ENCODE measurements at regions not wholly inside any gene's neighbourhood (a gene's known extent, or its start where the extent isn't known, plus 50 kb on each side); places are given as distances from the start of the nearest gene placed in this dataset.
A peak's percentile ranks its signal among the peaks of the same experiment; 100 is the strongest.

DNA sequence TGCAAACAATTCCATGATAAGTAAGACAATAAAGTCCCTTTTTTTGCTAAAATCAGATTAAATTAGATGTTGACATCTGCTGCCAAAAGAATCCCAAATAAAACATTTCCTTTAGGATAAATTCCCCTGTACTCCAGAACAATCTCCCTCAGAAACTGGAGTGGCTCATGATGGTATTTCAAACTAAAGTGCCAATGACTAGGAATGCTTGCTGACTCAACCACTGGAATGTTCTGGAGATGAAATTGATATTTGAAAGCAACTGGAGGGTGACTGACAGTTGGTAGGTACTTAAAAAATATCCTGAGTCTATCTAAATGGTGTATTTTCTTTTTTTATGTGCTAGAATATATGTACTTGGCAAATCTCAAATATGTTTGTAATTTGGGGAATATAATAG lies 350.1 kb upstream of the TSHZ2 start:
- no peaks in the 10 kb centered on the region for H3K79me2 ChIP-seq (ENCODE audit: low read length)
- H2AFZ ChIP-seq (ENCODE audit: low read depth, low read length), result no peak overlapping the region
- peaks cover 26% of the 10 kb centered on the region; the same call in 1 of the 2 replicates for H3K27me3 ChIP-seq (ENCODE audit: low read depth, low read length)
- no peaks in the 10 kb centered on the region for H4K20me1 ChIP-seq (ENCODE audit: insufficient read depth, low read length)
- H3K4me1 ChIP-seq (ENCODE audit: low read length), result peaks cover 12% of the 10 kb centered on the region
- H3K9me3 ChIP-seq (ENCODE audit: insufficient read depth, low read length), result no peaks in the 10 kb centered on the region
- no peaks in the 10 kb centered on the region for H3K36me3 ChIP-seq (replicated peaks; ENCODE audit: low read depth, low read length)
- no peak overlapping the region for H3K4me2 ChIP-seq (ENCODE audit: low read length)
- TF ChIP-seq, protein P1, sequence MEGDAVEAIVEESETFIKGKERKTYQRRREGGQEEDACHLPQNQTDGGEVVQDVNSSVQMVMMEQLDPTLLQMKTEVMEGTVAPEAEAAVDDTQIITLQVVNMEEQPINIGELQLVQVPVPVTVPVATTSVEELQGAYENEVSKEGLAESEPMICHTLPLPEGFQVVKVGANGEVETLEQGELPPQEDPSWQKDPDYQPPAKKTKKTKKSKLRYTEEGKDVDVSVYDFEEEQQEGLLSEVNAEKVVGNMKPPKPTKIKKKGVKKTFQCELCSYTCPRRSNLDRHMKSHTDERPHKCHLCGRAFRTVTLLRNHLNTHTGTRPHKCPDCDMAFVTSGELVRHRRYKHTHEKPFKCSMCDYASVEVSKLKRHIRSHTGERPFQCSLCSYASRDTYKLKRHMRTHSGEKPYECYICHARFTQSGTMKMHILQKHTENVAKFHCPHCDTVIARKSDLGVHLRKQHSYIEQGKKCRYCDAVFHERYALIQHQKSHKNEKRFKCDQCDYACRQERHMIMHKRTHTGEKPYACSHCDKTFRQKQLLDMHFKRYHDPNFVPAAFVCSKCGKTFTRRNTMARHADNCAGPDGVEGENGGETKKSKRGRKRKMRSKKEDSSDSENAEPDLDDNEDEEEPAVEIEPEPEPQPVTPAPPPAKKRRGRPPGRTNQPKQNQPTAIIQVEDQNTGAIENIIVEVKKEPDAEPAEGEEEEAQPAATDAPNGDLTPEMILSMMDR (IDR thresholded peaks at IDR 0.05; ENCODE audit: low read depth, low read length), result no peak
- no peak for TF ChIP-seq EZH2phosphoT487 (IDR thresholded peaks at IDR 0.05; ENCODE audit: low read depth)
- H3K9ac ChIP-seq (ENCODE audit: low read length), result no peak overlapping the region
- no peak overlapping the region for H3K4me3 ChIP-seq (ENCODE audit: low read length)
- H3K27ac ChIP-seq (ENCODE audit: low read length), result no peak overlapping the region

DNA sequence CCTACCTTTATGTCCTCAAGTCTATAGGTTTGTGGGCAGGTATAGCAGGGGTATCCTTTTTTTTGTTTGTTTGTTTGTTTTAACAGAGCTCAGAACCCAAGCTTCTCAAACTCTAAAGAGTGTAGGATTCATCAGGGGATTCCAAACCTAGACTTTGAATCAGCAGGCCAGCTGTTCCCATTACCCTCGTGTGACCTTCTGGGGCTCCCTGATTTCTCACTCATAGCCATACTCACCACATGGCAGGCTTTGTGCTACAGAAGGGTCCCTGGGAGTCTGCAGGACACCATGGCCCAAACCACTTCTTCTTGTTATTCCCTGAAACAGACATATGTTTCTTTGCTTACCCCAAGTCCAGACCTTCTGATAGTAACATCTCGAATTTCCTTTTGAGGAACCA lies 350.8 kb upstream of the TSHZ2 start:
- Histone ChIP-seq H4K20me1 (ENCODE audit: insufficient read depth, low read length) (no peaks in the 10 kb centered on the region), H3K4me2 (ENCODE audit: low read length) (no peak overlapping the region), H2AFZ (ENCODE audit: low read depth, low read length) (no peak overlapping the region), H3K36me3 (replicated peaks; ENCODE audit: low read depth, low read length) (no peaks in the 10 kb centered on the region), H3K4me1 (ENCODE audit: low read length) (peaks cover 12% of the 10 kb centered on the region), H3K27me3 (ENCODE audit: low read depth, low read length) (peaks cover 26% of the 10 kb centered on the region; the same call in 1 of the 2 replicates), H3K9ac (ENCODE audit: low read length) (no peak overlapping the region), H3K9me3 (ENCODE audit: insufficient read depth, low read length) (no peaks in the 10 kb centered on the region), H3K27ac (ENCODE audit: low read length) (no peak overlapping the region), H3K4me3 (ENCODE audit: low read length) (no peak overlapping the region), H3K79me2 (ENCODE audit: low read length) (no peaks in the 10 kb centered on the region)
- TF ChIP-seq EZH2phosphoT487 (IDR thresholded peaks at IDR 0.05; ENCODE audit: low read depth), result no peak
- TF ChIP-seq, protein P1 (IDR thresholded peaks at IDR 0.05; ENCODE audit: low read depth, low read length), result no peak

DNA sequence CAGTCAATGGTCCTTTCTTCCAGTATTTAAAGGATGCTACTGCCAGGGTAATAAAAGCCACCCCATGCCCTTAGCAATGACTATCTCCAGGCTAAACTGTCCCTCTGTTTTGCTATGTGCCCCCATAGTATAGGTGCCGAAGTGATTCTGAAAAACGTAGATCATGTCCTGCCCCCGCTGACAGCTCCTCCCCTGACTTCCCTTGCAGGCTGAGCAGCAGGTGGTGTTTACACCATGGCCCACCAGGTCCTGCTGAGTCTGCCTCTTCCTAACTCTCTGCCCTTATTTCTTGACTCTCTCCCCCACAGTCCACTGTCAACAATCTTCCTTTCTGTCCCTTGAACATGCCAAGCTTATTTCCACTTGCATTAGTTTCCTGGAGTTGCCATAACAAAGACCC lies 352.5 kb upstream of the TSHZ2 start:
- Histone ChIP-seq H3K9me3 (ENCODE audit: insufficient read depth, low read length) (no peaks in the 10 kb centered on the region), H3K27me3 (ENCODE audit: low read depth, low read length) (peaks cover 41% of the 10 kb centered on the region; the same call in 1 of the 2 replicates), H3K4me1 (ENCODE audit: low read length) (peaks cover 12% of the 10 kb centered on the region), H3K36me3 (replicated peaks; ENCODE audit: low read depth, low read length) (no peaks in the 10 kb centered on the region), H3K27ac (ENCODE audit: low read length) (no peak overlapping the region), H3K4me2 (ENCODE audit: low read length) (peak overlapping the region; percentile 66), H3K9ac (ENCODE audit: low read length) (no peak overlapping the region), H2AFZ (ENCODE audit: low read depth, low read length) (no peak overlapping the region), H3K79me2 (ENCODE audit: low read length) (no peaks in the 10 kb centered on the region), H4K20me1 (ENCODE audit: insufficient read depth, low read length) (no peaks in the 10 kb centered on the region), H3K4me3 (ENCODE audit: low read length) (peak overlapping the region; percentile 52)
- TF ChIP-seq, protein P1 (IDR thresholded peaks at IDR 0.05; ENCODE audit: low read depth, low read length), result no peak
- no peak for TF ChIP-seq EZH2phosphoT487 (IDR thresholded peaks at IDR 0.05; ENCODE audit: low read depth)

DNA sequence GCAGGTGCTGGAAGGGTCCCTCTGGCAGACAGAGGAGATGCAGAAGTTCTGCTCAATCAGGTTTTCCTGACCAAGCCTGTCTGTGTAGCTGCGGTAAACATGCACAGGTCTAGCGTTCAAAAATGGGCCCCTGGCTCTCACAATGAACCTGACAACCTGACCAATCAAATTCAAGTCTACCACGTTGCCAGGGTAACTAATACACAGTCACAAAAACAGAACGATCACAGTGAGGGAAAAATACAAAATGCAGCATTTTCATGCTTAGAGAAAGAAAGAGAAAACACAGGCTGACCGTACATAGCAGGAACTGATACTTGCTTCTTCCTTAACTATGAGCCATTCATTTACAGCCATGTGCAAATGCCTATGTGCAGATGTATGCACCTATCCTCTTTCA lies 353.1 kb upstream of the TSHZ2 start:
- Histone ChIP-seq H2AFZ (ENCODE audit: low read depth, low read length) (0 out of 2 replicates have a peak overlapping the region, but pooled peaks have one; percentile 20), H3K27ac (ENCODE audit: low read length) (no peak overlapping the region), H3K27me3 (ENCODE audit: low read depth, low read length) (peaks cover 43% of the 10 kb centered on the region; the same call in 1 of the 2 replicates)

More for the DNA sequence above, 353.1 kb upstream of the TSHZ2 start:
- peaks cover 12% of the 10 kb centered on the region for H3K4me1 ChIP-seq (ENCODE audit: low read length)
- no peaks in the 10 kb centered on the region for H3K9me3 ChIP-seq (ENCODE audit: insufficient read depth, low read length)
- H3K4me3 ChIP-seq (ENCODE audit: low read length), result peak overlapping the region; percentile 52
- H3K4me2 ChIP-seq (ENCODE audit: low read length), result peak overlapping the region; percentile 66
- H3K9ac ChIP-seq (ENCODE audit: low read length), result no peak overlapping the region
- no peaks in the 10 kb centered on the region for H3K79me2 ChIP-seq (ENCODE audit: low read length)
- no peaks in the 10 kb centered on the region for H3K36me3 ChIP-seq (replicated peaks; ENCODE audit: low read depth, low read length)
- TF ChIP-seq, protein P1 (IDR thresholded peaks at IDR 0.05; ENCODE audit: low read depth, low read length), result no peak
- no peak for TF ChIP-seq EZH2phosphoT487 (IDR thresholded peaks at IDR 0.05; ENCODE audit: low read depth)
- H4K20me1 ChIP-seq (ENCODE audit: insufficient read depth, low read length), result no peaks in the 10 kb centered on the region
